ENCODE measurements at regions not wholly inside any gene's neighbourhood (a gene's known extent, or its start where the extent isn't known, plus 50 kb on each side); places are given as distances from the start of the nearest gene placed in this dataset.
A peak's percentile ranks its signal among the peaks of the same experiment; 100 is the strongest.
"Not testable (repeated sequence)": the region's sequence is repeated elsewhere in the genome, so short reads cannot be mapped to it uniquely, and the experiment has no call there.

DNA sequence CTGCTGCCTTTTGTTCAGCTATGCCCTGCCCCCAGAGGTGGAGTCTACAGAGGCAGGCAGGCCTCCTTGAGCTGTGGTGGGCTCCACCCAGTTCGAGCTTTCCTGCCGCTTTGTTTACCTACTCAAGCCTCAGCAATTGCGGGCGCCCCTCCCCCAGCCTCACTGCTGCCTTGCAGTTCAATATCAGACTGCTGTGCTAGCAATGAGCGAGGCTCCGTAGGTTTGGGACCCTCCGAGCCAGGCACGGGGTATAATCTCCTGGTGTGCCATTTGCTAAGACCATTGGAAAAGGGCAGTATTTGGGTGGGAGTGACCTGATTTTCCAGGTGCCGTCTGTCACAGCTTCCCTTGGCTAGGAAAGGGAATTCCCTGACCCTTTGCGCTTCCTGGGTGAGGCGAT lies 51.9 kb downstream of the DIPK2A start:
- DNase-seq: peak in 1 of 10 donors; percentile 74
- intact Hi-C loops (cut with DNase I): not testable (repeated sequence)

DNA sequence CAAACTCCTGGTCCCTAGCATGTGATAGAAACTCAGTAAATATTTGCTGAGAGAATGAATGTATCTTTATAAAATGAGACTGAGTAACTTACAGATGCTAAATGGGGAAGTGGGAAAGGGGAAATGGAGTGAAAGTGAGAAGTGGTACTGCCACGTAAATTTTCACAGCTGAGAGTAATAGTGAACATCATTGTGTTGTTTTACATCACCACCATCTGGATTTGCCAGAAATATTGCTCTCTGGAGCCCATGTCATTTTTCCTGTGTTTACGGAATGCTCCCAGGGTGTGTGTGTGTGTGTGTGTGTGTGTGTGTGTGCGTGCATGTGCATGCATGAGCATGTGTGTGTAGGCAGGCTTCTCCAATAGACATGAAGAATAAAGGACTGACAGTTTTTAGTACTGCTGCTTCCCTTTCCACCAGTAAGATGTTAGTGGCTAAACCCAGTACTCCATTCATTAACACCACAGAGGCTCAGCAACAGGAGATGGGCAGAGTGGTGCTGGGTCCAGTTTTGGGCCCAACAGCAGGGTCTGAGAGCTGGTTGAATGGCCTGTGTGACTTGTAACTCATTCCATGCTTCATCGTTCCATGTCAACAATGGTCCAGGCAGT lies 57.3 kb downstream of the DIPK2A start:
- intact Hi-C loops (cut with DNase I): no loop called here
- DNase-seq: peak in 1 of 10 donors; percentile 66

DNA sequence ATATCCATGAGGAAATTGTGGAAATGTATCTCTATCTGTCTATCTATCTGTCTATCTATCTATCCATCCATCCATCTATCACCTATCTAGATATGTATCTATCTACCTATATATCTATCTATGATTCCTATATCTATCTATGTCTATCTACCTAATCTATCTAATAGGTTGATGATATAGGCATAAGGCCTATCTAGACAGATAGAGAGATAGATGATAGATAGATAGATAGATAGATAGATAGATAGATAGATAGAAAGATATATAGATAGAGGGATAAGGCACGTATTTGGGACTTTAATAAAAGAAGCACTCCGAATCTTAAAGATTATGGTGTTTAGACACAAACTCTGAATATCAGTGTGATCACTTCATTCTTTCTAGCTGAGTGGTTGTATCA lies 58.1 kb downstream of the DIPK2A start:
- intact Hi-C loops (cut with DNase I): loop anchor here (5.0 kb wide), 2 partner anchors 57 to 83 kb away; partner anchors contain the start of gene DIPK2A
- DNase-seq: no peak

DNA sequence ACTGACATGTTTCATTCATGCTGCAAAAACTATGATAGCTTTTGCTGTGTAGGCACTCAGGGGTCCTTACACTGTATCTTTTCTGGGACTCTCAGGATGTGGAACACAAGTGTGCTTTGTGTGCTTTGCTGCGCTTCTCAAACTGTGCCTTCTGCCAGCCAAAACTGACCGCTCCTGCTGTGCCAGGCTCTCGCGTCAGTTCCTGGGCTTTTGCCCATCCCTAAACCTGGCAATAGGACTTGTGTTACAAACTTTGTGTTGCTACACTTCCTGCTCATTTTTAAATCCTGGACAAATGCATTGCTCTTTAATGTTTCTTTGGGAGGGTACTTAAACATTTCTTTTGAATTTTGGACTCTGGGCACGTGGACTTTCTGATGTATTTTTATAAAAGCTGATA lies 60.3 kb downstream of the DIPK2A start:
- intact Hi-C loops (cut with DNase I): loop anchor here (5.0 kb wide), 2 partner anchors 60 to 80 kb away; partner anchors contain the start of gene DIPK2A
- DNase-seq: peak; percentile 77 to 98 (median 89)

DNA sequence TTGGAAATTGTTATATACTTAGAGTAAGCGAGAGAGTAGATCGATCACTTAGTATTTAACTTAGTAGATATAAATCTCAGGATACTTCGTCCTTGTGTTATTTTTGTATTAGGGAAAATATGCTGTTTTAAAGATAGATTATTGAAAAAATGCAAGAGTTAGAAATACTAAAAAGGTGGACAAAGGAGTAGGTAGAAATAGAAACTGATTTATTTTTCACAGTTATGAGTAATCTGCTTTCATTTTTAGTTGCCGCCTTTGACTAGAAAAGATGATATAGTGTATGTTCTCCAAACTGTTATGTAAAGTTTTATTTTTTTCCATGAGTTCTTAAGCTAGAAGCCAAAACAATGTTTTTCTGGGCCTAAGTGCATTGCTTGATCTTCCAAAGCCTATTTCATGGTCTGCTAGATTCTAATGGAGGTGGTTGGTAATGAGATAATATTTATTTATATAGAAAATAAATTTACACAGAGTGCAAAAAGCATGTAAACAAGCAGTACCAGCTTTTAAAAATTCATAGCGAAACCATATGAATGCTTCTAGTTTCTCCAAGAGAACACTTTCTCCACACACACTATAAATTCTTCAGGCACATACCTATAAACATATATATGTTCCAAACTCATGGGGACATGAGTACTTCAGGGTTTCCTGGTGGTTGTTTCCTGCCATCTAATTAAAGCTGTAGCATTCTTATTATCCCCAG lies 61.1 kb downstream of the DIPK2A start:
- intact Hi-C loops (cut with DNase I): loop anchor here (5.0 kb wide), 2 partner anchors 60 to 80 kb away; partner anchors contain the start of gene DIPK2A
- no peak for DNase-seq

DNA sequence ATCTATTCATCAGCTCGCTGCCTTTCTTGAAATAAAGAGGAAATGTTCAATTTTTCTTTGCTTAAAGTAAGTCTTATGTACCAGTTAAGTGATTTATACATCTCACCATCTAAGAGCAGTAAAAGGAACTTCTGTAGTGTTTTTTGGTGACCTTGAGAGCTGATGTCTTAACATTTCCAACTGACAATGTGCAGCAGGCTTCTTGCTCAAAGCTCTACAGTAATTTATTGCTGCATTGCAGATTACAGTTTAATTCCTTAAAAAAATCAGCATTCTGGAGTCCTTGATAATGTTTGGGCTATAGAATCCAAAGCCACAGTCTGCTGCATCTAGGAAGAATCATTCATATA lies 61.6 kb downstream of the DIPK2A start:
- no peak for DNase-seq
- intact Hi-C loops (cut with DNase I): loop anchor here (5.0 kb wide), 2 partner anchors 61 to 79 kb away; partner anchors contain the start of gene DIPK2A

DNA sequence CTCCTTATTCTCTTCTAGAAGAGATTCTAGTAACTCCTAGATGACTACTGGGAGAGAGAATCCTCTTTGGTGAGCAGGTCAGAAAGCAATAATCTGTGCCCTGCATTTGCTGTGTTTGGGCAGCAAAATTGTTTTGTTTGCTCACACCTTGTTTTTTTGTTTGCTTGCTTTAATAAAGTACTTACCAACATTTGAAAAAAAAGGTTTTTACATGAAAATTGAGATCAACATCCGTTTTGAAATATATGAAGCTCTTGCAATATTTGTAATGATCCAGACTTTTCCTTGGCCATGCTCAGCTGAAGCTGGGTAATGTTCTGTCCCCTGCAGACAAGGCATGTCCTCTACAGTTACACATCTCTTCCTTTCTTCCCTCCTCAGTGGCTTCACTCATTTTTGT lies 62.2 kb downstream of the DIPK2A start:
- no peak for DNase-seq
- intact Hi-C loops (cut with DNase I): loop anchor here (5.0 kb wide), 2 partner anchors 62 to 78 kb away; partner anchors contain the start of gene DIPK2A

DNA sequence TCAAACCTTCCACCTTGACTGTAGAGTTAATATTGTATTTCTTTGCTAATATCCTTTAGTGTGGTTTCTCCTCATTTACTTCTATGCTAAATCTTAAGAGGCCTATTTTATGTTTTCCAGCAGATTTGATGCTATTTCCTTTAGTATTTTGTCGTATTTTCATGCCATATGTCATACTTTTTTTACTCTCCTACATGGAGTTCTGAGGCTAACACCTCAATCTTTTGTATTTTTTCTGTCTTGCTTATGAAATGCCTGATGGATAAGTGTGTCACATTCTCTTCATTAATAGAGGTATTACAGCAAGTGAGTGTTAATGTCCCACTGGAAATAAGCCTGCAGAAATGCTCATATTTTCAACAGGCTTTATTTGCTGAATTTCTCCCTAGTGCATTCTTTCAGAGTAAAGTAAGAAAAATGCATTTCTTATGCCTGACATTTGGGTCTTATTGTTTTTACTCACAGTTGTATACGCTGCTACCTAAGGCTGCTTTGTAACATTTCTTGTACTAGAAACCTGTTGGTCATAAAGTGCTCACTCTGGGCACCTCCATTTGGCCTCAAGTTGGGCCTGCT lies 63.2 kb downstream of the DIPK2A start:
- no peak for DNase-seq
- intact Hi-C loops (cut with DNase I): loop anchor here (5.0 kb wide), 2 partner anchors 63 to 77 kb away; partner anchors contain the start of gene DIPK2A

DNA sequence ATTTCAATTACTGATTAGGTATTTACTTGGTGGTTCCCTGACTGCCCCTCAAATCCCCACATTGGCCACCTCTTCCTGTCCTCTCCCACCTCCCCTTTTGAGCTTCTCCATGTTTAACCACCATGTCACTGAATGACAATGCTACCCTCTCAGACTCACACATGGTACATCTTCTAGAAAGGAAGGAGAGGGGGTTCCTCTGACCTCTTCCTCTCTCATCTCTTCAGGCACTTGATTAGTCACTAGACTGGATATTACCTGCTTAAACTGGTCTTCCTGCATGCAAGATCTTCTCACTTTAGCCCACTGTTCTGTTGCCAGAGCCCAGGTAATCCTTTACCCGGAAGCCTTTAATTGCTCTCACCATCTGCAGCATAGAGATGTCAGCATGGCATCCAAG lies 64.9 kb downstream of the DIPK2A start:
- intact Hi-C loops (cut with DNase I): no loop called here
- DNase-seq: no peak

DNA sequence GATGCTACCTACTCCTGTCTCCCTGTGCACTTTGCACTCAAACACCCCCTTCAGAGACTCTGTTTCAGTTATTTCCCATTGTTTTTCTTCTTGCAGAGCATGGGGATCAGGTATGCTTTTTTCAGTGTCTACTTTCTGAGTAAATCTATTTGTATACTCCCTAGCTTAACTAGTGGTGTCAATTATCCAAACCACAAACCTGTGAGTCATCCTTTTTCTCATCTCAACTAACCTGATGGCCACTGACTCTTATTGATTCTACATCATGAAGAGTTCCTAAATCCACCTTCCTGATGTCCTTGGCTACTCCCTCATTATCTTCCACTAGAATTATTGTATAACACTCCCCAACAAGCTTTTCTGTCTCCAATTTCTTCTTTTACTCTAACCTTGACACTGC lies 68.0 kb downstream of the DIPK2A start:
- DNase-seq: no peak

DNA sequence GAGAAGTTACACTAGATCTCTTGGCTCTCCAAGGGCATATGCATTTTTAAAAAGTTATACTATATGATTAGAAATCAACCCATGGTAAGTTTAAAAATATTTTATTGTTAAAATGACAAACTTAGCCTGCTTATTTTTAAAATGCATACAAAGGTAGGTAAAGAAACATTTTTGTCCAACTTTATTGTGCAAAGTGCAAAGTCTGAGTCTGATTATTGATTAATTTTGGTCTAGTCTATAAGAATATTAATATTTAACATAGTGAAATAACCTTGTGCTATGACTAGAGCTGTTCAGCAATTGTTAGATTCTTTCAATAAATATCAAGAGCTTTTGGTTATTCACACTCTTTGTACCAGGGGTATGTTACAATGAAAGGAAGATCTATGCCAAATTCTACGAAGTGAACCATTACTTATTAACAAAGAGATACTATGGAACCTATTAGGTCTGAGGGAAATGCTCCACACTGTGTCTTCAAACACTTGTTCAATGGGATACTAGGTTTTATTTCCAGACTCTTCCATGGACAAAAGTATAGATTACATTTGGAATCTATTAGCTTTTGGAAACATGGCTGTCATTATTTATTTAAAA lies 70.4 kb downstream of the DIPK2A start:
- intact Hi-C loops (cut with DNase I): no loop called here
- DNase-seq: no peak

More for the DNA sequence above, 68.0 kb downstream of the DIPK2A start:
- intact Hi-C loops (cut with DNase I): no loop called here

DNA sequence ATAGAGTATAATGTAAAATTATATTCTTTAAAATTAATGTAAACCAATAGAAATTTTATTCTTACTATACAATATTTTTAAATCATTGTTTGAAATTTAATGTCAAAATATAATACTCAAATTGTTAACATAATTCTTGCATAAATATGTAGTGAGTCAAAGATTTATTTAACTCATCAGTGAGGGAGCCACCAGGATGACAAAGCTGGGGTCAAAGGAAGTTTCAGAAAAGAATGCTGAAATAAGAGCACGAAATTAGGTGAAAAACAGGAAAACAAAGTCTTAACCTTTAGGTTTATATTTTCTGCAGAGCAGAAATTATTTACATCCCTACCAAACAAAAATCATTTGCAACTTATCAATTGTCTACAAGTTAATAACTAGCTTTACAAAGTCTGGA lies 74.1 kb downstream of the DIPK2A start:
- no peak for DNase-seq
- intact Hi-C loops (cut with DNase I): no loop called here

DNA sequence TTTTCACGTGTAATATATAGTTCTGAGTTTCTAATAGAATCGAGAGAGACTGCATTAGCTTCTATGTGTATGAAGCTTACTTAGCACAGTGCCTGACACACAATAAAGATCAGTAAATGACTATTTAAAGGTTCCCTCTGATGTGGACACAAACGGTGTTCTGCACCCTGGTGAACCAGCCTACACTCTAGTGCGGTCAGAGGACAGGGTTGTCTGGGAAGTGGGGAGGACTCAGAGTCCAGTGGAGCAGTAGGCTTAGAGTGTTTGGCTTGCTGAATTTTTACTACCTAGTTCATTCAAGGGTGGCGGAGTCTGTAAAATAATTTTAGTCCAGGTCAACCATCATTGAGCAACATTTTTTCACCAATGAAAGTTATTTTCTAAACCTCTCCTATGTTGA lies 77.8 kb downstream of the DIPK2A start:
- DNase-seq: no peak
- intact Hi-C loops (cut with DNase I): no loop called here

DNA sequence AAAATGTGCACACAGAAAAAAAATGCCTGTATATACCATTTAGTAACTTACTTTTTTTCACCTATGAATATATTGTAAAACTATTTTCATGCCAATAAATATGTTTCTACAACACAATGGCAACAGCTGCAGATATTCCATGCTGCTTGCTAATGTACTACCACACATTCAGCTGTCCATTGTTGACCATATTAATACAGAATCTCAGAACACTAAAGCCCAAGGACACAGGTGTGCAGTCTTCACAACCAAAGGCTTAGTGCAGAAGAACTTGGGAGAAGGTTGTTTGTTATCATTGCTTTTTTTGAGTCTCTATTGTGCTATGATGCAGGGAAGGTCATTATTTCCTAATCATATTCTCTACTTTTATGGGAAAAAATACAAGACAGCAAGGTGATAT lies 79.6 kb downstream of the DIPK2A start:
- DNase-seq: no peak
- intact Hi-C loops (cut with DNase I): no loop called here

DNA sequence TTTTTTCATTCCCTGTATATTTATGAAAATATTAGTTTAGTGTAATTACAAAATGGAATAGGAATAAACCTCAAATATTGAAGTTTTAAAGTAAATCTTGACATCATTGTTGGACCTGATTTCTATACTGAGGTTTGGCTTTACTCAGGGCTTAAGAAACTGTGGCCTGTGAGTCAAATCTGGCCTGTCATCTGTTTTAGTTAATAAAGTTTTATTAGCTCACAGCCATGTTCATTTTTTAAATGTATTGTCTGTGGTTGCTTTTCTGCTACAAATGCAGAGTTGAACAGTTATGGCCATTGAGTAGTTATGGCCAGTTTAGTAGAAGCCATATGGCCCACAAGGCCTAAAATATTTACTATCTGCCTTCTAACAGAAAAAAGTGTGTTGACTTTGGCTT lies 80.7 kb downstream of the DIPK2A start:
- intact Hi-C loops (cut with DNase I): no loop called here
- DNase-seq: no peak

DNA sequence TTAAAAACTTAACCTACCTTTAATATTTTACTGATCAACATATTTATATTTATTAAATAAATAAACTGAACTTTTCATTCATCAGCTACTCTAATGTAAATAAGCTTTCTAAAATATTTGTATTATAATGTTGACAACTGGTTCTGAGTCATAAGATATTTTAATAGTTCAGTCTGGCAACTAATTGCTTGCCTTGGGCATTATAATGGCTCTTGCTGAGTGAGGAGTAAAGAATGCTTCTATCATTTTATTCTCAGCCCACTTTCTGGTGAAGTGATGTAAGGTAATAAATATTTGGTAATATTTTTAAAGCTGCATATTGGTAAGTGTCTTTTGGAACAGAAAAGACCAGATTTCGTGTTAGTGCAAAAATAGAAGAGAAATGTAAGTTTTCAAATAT lies 81.5 kb downstream of the DIPK2A start:
- intact Hi-C loops (cut with DNase I): no loop called here
- DNase-seq: no peak

DNA sequence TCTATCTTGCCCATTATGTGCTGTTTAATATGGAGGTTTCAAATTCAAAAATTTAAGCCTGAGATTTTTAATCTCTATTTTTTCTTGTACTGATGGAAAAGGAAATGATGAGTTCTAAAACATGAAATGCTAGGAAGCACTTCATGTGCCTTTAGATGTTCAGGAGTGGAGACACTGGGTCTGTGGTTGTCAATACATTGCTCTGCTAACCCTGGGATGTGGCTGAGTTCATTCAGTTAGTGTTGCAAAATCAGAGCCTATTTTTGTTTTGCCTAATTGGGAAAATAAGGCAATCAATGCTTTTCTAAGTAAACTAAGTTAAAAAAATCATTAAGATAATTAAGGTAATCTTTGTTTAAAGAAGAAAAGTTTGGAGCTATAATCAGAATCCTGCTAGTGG lies 83.1 kb downstream of the DIPK2A start:
- DNase-seq: no peak
- intact Hi-C loops (cut with DNase I): no loop called here

DNA sequence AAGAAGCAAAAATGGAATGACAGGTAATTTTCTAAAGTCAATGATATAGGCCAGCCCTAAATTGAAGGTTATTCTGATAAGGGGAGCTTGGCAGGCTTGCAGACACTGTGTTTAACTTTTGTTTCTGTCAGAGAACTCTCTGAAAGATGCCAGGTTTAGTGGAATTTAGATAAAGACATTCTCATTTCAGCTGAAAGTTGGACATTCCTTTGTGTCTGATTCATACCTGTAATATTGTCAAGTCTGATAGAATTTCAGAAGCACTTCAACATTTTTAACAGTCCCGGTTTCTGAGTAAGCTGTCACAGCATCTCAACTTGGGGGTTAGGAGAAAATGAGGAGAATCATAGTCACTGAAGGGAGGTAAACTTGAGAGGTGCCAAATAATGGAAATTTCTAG lies 84.0 kb downstream of the DIPK2A start:
- no peak for DNase-seq
- intact Hi-C loops (cut with DNase I): no loop called here

DNA sequence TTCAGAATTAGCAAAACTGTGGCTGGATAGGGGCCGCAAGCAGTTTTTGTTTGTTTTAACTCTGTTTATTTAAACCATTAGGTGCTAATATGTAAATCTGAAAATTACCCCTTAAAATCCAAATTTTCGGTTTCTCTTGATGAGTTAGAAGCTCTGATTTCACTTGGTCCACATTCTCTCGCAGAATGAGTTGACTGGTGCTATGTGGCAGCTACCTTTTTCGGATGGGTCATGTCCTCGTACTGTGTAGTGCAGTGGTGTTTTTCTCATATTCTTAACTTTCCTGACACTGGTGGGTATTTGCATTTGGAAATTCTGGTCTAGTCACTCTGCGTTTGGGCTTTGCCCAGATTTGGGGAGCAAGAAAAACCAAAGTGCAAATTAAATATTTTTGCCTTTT lies 87.1 kb downstream of the DIPK2A start:
- no peak for DNase-seq
- intact Hi-C loops (cut with DNase I): no loop called here

DNA sequence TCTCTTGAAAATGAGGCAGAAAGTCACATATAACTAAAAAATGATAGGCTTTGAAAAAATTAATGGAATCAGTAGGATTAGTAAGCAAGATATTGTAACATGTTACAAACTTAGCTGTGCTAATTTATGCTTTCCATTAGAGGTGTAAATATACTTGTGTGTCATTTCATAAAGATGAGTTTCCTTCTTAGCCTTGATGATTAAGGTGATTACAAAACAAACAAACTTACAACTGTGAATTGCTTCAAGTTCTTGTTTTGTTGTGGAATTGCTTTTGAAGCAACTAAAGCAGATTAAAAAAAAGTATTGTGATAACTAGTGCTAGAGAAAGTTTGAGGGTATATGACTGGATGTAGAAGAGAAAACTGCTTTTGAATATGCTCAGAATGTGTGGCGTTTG lies 87.9 kb downstream of the DIPK2A start:
- DNase-seq: no peak
- intact Hi-C loops (cut with DNase I): no loop called here

DNA sequence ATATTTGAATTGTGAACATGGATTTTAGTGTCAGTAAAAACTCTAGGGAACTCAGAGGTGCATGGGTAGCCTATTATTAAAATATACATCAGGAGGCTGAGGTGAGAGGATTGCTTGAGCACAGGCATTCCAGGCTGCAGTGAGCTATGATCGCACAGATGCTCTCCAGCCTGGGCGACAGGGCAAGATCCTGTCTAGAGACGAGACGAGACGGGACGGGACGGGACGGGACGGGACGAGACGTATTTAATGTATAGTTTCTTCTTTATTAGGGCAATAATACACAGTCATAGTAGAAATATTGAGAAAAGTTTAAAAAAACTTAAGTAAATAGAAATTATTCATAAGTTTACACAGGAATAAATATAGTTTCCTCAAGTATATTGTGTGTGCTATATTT lies 89.3 kb downstream of the DIPK2A start:
- DNase-seq: peak in 2 of 10 donors; percentile 6 to 80
- intact Hi-C loops (cut with DNase I): no loop called here
